IPS DF 6.9 (cell line): ENCODE measurements at regions not wholly inside any gene's neighbourhood (a gene's known extent, or its start where the extent isn't known, plus 50 kb on each side); places are given as distances from the start of the nearest gene placed in this dataset.
"Not testable (repeated sequence)": the region's sequence is repeated elsewhere in the genome, so short reads cannot be mapped to it uniquely, and the experiment has no call there.

Experiments
- DNase-seq: peaks from one replicate; pipeline ENCODE4 v3.0.0-alpha.2; 2013; ENCODE audit warnings: low read depth, low spot score
- H3K27ac ChIP-seq: one replicate; pipeline ENCODE4 v1.5.1; 2013; ENCODE audit warnings: low read length, control low read depth
- H3K27me3 ChIP-seq: 2 replicates; pipeline ENCODE4 v1.6.1; 2013; ENCODE audit warnings: mild to moderate bottlenecking, low read length; ENCODE audit not compliant: control insufficient read depth, insufficient read depth
- H3K36me3 ChIP-seq: 2 replicates; pipeline ENCODE4 v1.6.1; 2013; ENCODE audit warnings: low read length; ENCODE audit not compliant: control insufficient read depth, insufficient read depth
- H3K4me1 ChIP-seq: 2 replicates; pipeline ENCODE4 v1.6.1; 2013; ENCODE audit warnings: low read length; ENCODE audit not compliant: control insufficient read depth, insufficient read depth
- H3K4me3 ChIP-seq: 2 replicates; pipeline ENCODE4 v1.5.1; 2013; ENCODE audit warnings: mild to moderate bottlenecking, low read length
- H3K9me3 ChIP-seq: 2 replicates; pipeline ENCODE4 v1.6.1; 2013; ENCODE audit warnings: low read length, inconsistent platforms; ENCODE audit not compliant: control insufficient read depth, insufficient read depth
- WGBS: extraction: QIAGEN DNeasy Blood & Tissue Kit; methylation state at CpG from one replicate; pipeline ENCODE4 v1.1.7; 2013; ENCODE audit warnings: mixed read lengths, missing lambda C conversion rate; ENCODE audit not compliant: insufficient read length, insufficient coverage; 5-methylcytosine and 5-hydroxymethylcytosine counted together

- DNase-seq, result no peak
- Histone ChIP-seq H3K4me3 (no peak overlapping the region), H3K4me1 (no peaks in the 10 kb centered on the region), H3K36me3 (no peaks in the 10 kb centered on the region), H3K27me3 (no peaks in the 10 kb centered on the region), H3K9me3 (no peaks in the 10 kb centered on the region), H3K27ac (no peak overlapping the region)
- WGBS, result no CpG with 5 or more reads among the region's 2 CpGs
These were observed 503.9 kb downstream of the PID1 start for GRCh38 chr2:228767196-228767595.

- H3K36me3 ChIP-seq, result no peaks in the 10 kb centered on the region
- DNase-seq, result no peak
- no peaks in the 10 kb centered on the region for H3K9me3 ChIP-seq
- no peaks in the 10 kb centered on the region for H3K4me1 ChIP-seq
- no peaks in the 10 kb centered on the region for H3K27me3 ChIP-seq
- H3K27ac ChIP-seq, result no peak overlapping the region
- WGBS, result no CpG with 5 or more reads among the region's 5 CpGs
- H3K4me3 ChIP-seq, result no peak overlapping the region
These were observed 507.6 kb downstream of the PID1 start for GRCh38 chr2:228763379-228763981.

GRCh38 chr2:228762565-228762964, 508.5 kb downstream of the PID1 start:
- Histone ChIP-seq H3K4me3 (no peak overlapping the region), H3K27ac (no peak overlapping the region), H3K4me1 (no peaks in the 10 kb centered on the region), H3K36me3 (no peaks in the 10 kb centered on the region), H3K9me3 (no peaks in the 10 kb centered on the region), H3K27me3 (no peaks in the 10 kb centered on the region)
- DNase-seq, result no peak
- WGBS, result no CpG with 5 or more reads among the region's 2 CpGs

GRCh38 chr2:228755661-228756060, 515.4 kb downstream of the PID1 start:
- H3K9me3 ChIP-seq, H3K27me3 ChIP-seq, DNase-seq, H3K4me1 ChIP-seq, H3K27ac ChIP-seq, H3K36me3 ChIP-seq, H3K4me3 ChIP-seq: not testable (repeated sequence)
- no CpG with 5 or more reads among the region's 25 CpGs for WGBS

- WGBS, result no CpG with 5 or more reads among the region's 6 CpGs
- H3K27ac ChIP-seq, result no peak overlapping the region
- H3K27me3 ChIP-seq, result no peaks in the 10 kb centered on the region
- no peaks in the 10 kb centered on the region for H3K4me1 ChIP-seq
- DNase-seq, result no peak
- H3K4me3 ChIP-seq, result no peak overlapping the region
- H3K36me3 ChIP-seq, result no peaks in the 10 kb centered on the region
- no peaks in the 10 kb centered on the region for H3K9me3 ChIP-seq
These were observed 523.6 kb downstream of the PID1 start for GRCh38 chr2:228747483-228747882.

GRCh38 chr2:228738671-228739380, 532.3 kb downstream of the PID1 start:
- Histone ChIP-seq H3K27me3 (no peaks in the 10 kb centered on the region), H3K36me3 (no peaks in the 10 kb centered on the region), H3K27ac (no peak overlapping the region), H3K9me3 (no peaks in the 10 kb centered on the region), H3K4me3 (no peak overlapping the region), H3K4me1 (no peaks in the 10 kb centered on the region)
- DNase-seq, result no peak
- no CpG with 5 or more reads among the region's 2 CpGs for WGBS

- H3K27ac ChIP-seq, result no peak overlapping the region
- no peaks in the 10 kb centered on the region for H3K9me3 ChIP-seq
- DNase-seq, result no peak
- H3K27me3 ChIP-seq, result no peaks in the 10 kb centered on the region
- no peaks in the 10 kb centered on the region for H3K36me3 ChIP-seq
- H3K4me1 ChIP-seq, result no peaks in the 10 kb centered on the region
- WGBS, result no CpG with 5 or more reads among the region's 3 CpGs
- no peak overlapping the region for H3K4me3 ChIP-seq
These were observed 535.4 kb downstream of the PID1 start for GRCh38 chr2:228735697-228736096.

GRCh38 chr2:228731517-228731916, 539.6 kb downstream of the PID1 start:
- H3K9me3 ChIP-seq, result no peaks in the 10 kb centered on the region

GRCh38 chr2:228728961-228729360, 542.1 kb downstream of the PID1 start:
- H3K4me3 ChIP-seq, result no peak overlapping the region
- DNase-seq, result no peak
- H3K4me1 ChIP-seq, result no peaks in the 10 kb centered on the region
- no CpG with 5 or more reads among the region's 5 CpGs for WGBS
- no peak overlapping the region for H3K27ac ChIP-seq
- H3K9me3 ChIP-seq, result no peaks in the 10 kb centered on the region
- H3K27me3 ChIP-seq, result no peaks in the 10 kb centered on the region
- no peaks in the 10 kb centered on the region for H3K36me3 ChIP-seq

More at GRCh38 chr2:228731517-228731916, 539.6 kb downstream of the PID1 start:
- H3K4me1 ChIP-seq, result no peaks in the 10 kb centered on the region
- H3K27me3 ChIP-seq, result no peaks in the 10 kb centered on the region
- H3K27ac ChIP-seq, result no peak overlapping the region
- DNase-seq, result no peak
- no peaks in the 10 kb centered on the region for H3K36me3 ChIP-seq
- no peak overlapping the region for H3K4me3 ChIP-seq

- Histone ChIP-seq H3K27ac (no peak overlapping the region), H3K36me3 (no peaks in the 10 kb centered on the region), H3K4me3 (no peak overlapping the region), H3K4me1 (no peaks in the 10 kb centered on the region), H3K27me3 (no peaks in the 10 kb centered on the region), H3K9me3 (no peaks in the 10 kb centered on the region)
- no CpG with 5 or more reads among the region's 1 CpG for WGBS
- DNase-seq, result no peak
These were observed 543.5 kb upstream of the SPHKAP start for GRCh38 chr2:228725031-228725430.

- no CpG with 5 or more reads among the region's 1 CpG for WGBS
- Histone ChIP-seq H3K4me1 (no peaks in the 10 kb centered on the region), H3K27ac (no peak overlapping the region), H3K9me3 (no peaks in the 10 kb centered on the region), H3K4me3 (no peak overlapping the region), H3K36me3 (no peaks in the 10 kb centered on the region), H3K27me3 (no peaks in the 10 kb centered on the region)
- DNase-seq, result no peak
These were observed 542.1 kb upstream of the SPHKAP start for GRCh38 chr2:228723599-228723998.
